ENCODE measurements at regions not wholly inside any gene's neighbourhood (a gene's known extent, or its start where the extent isn't known, plus 50 kb on each side); places are given as distances from the start of the nearest gene placed in this dataset.

GRCh38 chr1:201609661-201610318, 70.9 kb downstream of the NAV1 start:
- no CpG with 5 or more reads among the region's 5 CpGs for WGBS (ENCODE audit: insufficient coverage)
- Histone ChIP-seq H3K4me1 (ENCODE audit: control insufficient read depth in 1 of 2, insufficient read depth in 2 of 2, low read length in 2 of 2) (peaks cover 13 to 23% of the 10 kb centered on the region in 2 donors), H3K27me3 (ENCODE audit: control insufficient read depth in 2 of 2, insufficient read depth in 2 of 2, low read length in 2 of 2) (no peaks in the 10 kb centered on the region), H3K9ac (ENCODE audit: insufficient read depth, low read length, poor library complexity, severe bottlenecking) (no peak overlapping the region), H2AFZ (ENCODE audit: insufficient read depth, low read depth, low read length, poor library complexity, severe bottlenecking) (no peak overlapping the region), H3K9me3 (replicated peaks in 1 of 2; ENCODE audit: control insufficient read depth in 1 of 2, insufficient read depth in 1 of 2, low read length in 2 of 2) (no peaks in the 10 kb centered on the region), H3K36me3 (replicated peaks in 1 of 2; ENCODE audit: control insufficient read depth in 1 of 2, insufficient read depth in 2 of 2, low read length in 2 of 2) (no peaks in the 10 kb centered on the region), H3K79me2 (ENCODE audit: insufficient read depth, low read length) (no peaks in the 10 kb centered on the region), H3K4me2 (replicated peaks; ENCODE audit: extremely low read depth, low read length, poor library complexity, severe bottlenecking) (no peak overlapping the region), H4K20me1 (ENCODE audit: insufficient read depth, low read length) (no peaks in the 10 kb centered on the region), H3K4me3 (replicated peaks in 1 of 3; ENCODE audit: low read depth in 2 of 3, low read length in 3 of 3) (no peak overlapping the region), H3K27ac (ENCODE audit: low read depth in 1 of 2, low read length in 2 of 2) (no peak overlapping the region)
- Mint-ChIP-seq H3K27ac (no peak overlapping the region), H3K4me3 (no peak overlapping the region), H3K4me1 (peaks cover 28% of the 10 kb centered on the region), H3K36me3 (no peaks in the 10 kb centered on the region), H3K9me3 (no peaks in the 10 kb centered on the region), H3K27me3 (ENCODE audit: low read depth in 3 of 3) (no peaks in the 10 kb centered on the region)
- no peak for TF ChIP-seq CTCF (IDR thresholded peaks at IDR 0.05)
- DNase-seq: no peak
- intact Hi-C loops (cut with micrococcal nuclease): no loop called here

GRCh38 chr1:201610858-201611257, 71.9 kb downstream of the NAV1 start:
- no peak for TF ChIP-seq CTCF (IDR thresholded peaks at IDR 0.05)
- no CpG with 5 or more reads among the region's 3 CpGs for WGBS (ENCODE audit: insufficient coverage)
- H3K9me3 ChIP-seq (replicated peaks in 1 of 2; ENCODE audit: control insufficient read depth in 1 of 2, insufficient read depth in 1 of 2, low read length in 2 of 2): no peaks in the 10 kb centered on the region
- H3K36me3 ChIP-seq (replicated peaks in 1 of 2; ENCODE audit: control insufficient read depth in 1 of 2, insufficient read depth in 2 of 2, low read length in 2 of 2): no peaks in the 10 kb centered on the region
- H2AFZ ChIP-seq (ENCODE audit: insufficient read depth, low read depth, low read length, poor library complexity, severe bottlenecking): no peak overlapping the region
- no peak overlapping the region for H3K4me3 Mint-ChIP-seq
- H3K79me2 ChIP-seq (ENCODE audit: insufficient read depth, low read length): no peaks in the 10 kb centered on the region
- no peak overlapping the region for H3K27ac ChIP-seq (ENCODE audit: low read depth in 1 of 2, low read length in 2 of 2)
- H3K4me1 Mint-ChIP-seq: peaks cover 28% of the 10 kb centered on the region
- no peaks in the 10 kb centered on the region for H3K9me3 Mint-ChIP-seq
- H3K27me3 Mint-ChIP-seq (ENCODE audit: low read depth in 3 of 3): peaks cover 0 to 1% (median 0%) of the 10 kb centered on the region in 3 donors
- H3K4me2 ChIP-seq (replicated peaks; ENCODE audit: extremely low read depth, low read length, poor library complexity, severe bottlenecking): no peak overlapping the region
- no peaks in the 10 kb centered on the region for H3K36me3 Mint-ChIP-seq
- H3K4me1 ChIP-seq (ENCODE audit: control insufficient read depth in 1 of 2, insufficient read depth in 2 of 2, low read length in 2 of 2): peaks cover 13 to 23% of the 10 kb centered on the region in 2 donors
- no peak for DNase-seq
- no peaks in the 10 kb centered on the region for H3K27me3 ChIP-seq (ENCODE audit: control insufficient read depth in 2 of 2, insufficient read depth in 2 of 2, low read length in 2 of 2)
- H3K4me3 ChIP-seq (replicated peaks in 1 of 3; ENCODE audit: low read depth in 2 of 3, low read length in 3 of 3): no peak overlapping the region
- intact Hi-C loops (cut with micrococcal nuclease): no loop called here
- no peak overlapping the region for H3K9ac ChIP-seq (ENCODE audit: insufficient read depth, low read length, poor library complexity, severe bottlenecking)
- H3K27ac Mint-ChIP-seq: no peak overlapping the region
- no peaks in the 10 kb centered on the region for H4K20me1 ChIP-seq (ENCODE audit: insufficient read depth, low read length)

All from CD14-positive monocyte (primary cell).